Thyroid gland (tissue), 4 donors: ENCODE measurements at regions not wholly inside any gene's neighbourhood (a gene's known extent, or its start where the extent isn't known, plus 50 kb on each side); places are given as distances from the start of the nearest gene placed in this dataset.
A peak's percentile ranks its signal among the peaks of the same experiment; 100 is the strongest.
"Not testable (repeated sequence)": the region's sequence is repeated elsewhere in the genome, so short reads cannot be mapped to it uniquely, and the experiment has no call there.

ENCODE experiments used
- DNase-seq, 2 donors: peaks; one replicate each; pipeline ENCODE4 v3.0.0-alpha.2; 2019
- H3K27ac ChIP-seq, 3 donors: fragments of 200-600 bp; sonication (generic); 1 replicate in 2 of 3; 2 replicates in 1 of 3; pipeline ENCODE4 v1.5.1; 2016 to 2019; ENCODE audit warnings: mild to moderate bottlenecking in 1 of 3, moderate library complexity in 1 of 3
- H3K27me3 ChIP-seq: fragments of 200-600 bp; sonication (generic); one replicate; pipeline ENCODE4 v1.5.1; 2019
- H3K36me3 ChIP-seq, 2 donors: fragments of 200-600 bp; sonication (generic); one replicate each; pipeline ENCODE4 v1.5.1; 2016 to 2019
- H3K4me1 ChIP-seq, 2 donors: fragments of 200-600 bp; sonication (generic); one replicate each; pipeline ENCODE4 v1.5.1; 2017 to 2019
- H3K4me3 ChIP-seq, 3 donors: fragments of 200-600 bp; sonication (generic); replicated peaks in 1 of 3; 1 replicate in 2 of 3; 2 replicates in 1 of 3; pipeline ENCODE4 v1.5.1; 2016; ENCODE audit warnings: mild to moderate bottlenecking in 1 of 3
- H3K9me3 ChIP-seq: fragments of 200-600 bp; sonication (generic); one replicate; pipeline ENCODE4 v1.5.1; 2017
- POLR2A ChIP-seq, 2 donors: fragments of 450-650 bp; IDR thresholded peaks; one replicate each; pipeline ENCODE4 v1.6.1; 2017; ENCODE audit warnings: antibody characterized with exemption in 2 of 2, mild to moderate bottlenecking in 2 of 2, moderate library complexity in 1 of 2
- WGBS, 2 donors: methylation state at CpG; one replicate each; pipeline ENCODE4 v1.1.5; 2017; 5-methylcytosine and 5-hydroxymethylcytosine counted together
- intact Hi-C: fragments of 100-400 bp; cut with DNase I; formaldehyde crosslinking; loops from one replicate; pipeline ENCODE4 v1.15.1; 2023
- TF ChIP-seq, protein P1 (sequence below), 6 experiments: fragments of 200-600 bp in 3 of 6; fragments of 450-650 bp in 3 of 6; sonication (generic) in 3 of 6; IDR thresholded peaks; one replicate each; pipeline ENCODE4 v1.5.1; 2016 to 2019; ENCODE audit warnings: antibody characterized with exemption in 6 of 6, mild to moderate bottlenecking in 2 of 6, inconsistent platforms in 1 of 6, moderate library complexity in 1 of 6

DNA sequence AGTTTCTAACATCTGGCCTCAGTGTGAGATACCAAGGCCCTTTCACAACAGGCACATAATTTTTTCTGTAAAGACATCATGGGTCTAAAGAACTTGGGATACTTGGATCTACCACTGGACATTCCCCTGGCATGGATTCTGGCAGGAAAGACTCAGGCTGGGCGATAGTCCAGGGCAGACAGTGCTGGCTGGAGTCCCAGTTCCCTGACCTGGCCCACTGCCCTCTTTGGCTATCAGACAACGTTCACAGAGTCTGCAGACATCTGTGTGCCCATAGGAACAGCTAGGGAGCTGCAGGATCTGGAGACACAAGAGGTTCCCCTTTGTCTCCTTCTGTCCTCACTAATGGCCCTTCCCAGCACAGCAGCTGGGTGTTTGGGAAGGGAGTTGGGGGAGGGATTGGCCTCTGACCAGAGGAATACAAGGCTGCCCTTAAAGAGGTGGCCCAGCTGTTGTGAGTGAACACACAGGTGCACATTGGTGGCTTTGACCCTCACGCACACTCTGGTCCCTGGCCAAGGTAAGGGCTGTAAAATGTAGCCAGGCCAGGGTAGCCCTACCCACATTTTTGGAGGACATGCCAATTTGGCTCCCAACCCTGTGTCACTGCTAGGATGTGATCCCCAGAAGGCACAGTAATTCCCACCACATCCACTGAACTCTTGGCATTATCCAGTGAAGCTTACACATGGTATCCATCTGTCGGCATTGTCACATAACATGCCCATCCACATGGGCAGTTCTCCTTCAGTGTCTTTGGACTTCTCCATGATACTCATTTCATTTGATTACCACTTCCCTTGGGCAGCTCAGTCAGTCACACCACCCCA lies 72.3 kb downstream of the SOX3 start:
- TF ChIP-seq, protein P1, sequence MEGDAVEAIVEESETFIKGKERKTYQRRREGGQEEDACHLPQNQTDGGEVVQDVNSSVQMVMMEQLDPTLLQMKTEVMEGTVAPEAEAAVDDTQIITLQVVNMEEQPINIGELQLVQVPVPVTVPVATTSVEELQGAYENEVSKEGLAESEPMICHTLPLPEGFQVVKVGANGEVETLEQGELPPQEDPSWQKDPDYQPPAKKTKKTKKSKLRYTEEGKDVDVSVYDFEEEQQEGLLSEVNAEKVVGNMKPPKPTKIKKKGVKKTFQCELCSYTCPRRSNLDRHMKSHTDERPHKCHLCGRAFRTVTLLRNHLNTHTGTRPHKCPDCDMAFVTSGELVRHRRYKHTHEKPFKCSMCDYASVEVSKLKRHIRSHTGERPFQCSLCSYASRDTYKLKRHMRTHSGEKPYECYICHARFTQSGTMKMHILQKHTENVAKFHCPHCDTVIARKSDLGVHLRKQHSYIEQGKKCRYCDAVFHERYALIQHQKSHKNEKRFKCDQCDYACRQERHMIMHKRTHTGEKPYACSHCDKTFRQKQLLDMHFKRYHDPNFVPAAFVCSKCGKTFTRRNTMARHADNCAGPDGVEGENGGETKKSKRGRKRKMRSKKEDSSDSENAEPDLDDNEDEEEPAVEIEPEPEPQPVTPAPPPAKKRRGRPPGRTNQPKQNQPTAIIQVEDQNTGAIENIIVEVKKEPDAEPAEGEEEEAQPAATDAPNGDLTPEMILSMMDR (IDR thresholded peaks at IDR 0.05), result no peak
- no peak for TF ChIP-seq POLR2A (IDR thresholded peaks at IDR 0.05)
- peak; percentile 53 to 66 for DNase-seq
- intact Hi-C loops, result no loop called here
- H3K9me3 ChIP-seq, result no peaks in the 10 kb centered on the region
- H3K4me3 ChIP-seq, result no peak overlapping the region
- H3K4me1 ChIP-seq, result peaks cover 0 to 3% of the 10 kb centered on the region in 2 donors
- H3K27me3 ChIP-seq, result no peaks in the 10 kb centered on the region
- no peak overlapping the region for H3K27ac ChIP-seq
- no peaks in the 10 kb centered on the region for H3K36me3 ChIP-seq
- 33 to 92% methylated on average over 2 to 3 of the region's 4 CpGs for WGBS, 2 donors

DNA sequence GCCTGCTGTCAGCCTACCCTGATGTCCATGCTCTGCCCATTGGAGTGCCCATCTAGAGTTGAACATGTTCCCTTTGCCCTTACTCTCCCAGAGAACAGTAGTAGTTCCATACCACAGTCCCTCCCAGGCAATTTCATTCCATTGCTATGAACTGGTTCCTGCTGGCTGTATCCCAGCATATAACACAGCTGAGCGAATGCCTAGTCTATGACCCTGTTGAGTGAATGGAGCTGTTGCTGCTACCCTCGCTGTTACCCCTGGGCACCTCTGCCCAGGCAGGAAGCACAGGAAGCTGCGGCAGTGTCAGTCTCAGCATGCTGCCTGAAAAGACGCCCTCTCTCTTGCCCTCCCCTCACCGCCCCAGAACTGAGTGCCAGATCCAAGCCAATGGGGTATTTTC lies 73.3 kb downstream of the SOX3 start:
- no peak for DNase-seq
- Histone ChIP-seq H3K27me3 (no peaks in the 10 kb centered on the region), H3K4me1 (peaks cover 0 to 3% of the 10 kb centered on the region in 2 donors), H3K4me3 (no peak overlapping the region), H3K9me3 (no peaks in the 10 kb centered on the region), H3K36me3 (no peaks in the 10 kb centered on the region), H3K27ac (no peak overlapping the region)
- TF ChIP-seq POLR2A (IDR thresholded peaks at IDR 0.05), result no peak
- TF ChIP-seq, protein P1 (IDR thresholded peaks at IDR 0.05), result no peak
- 74 to 76% methylated on average over 3 to 4 of the region's 5 CpGs for WGBS, 2 donors
- intact Hi-C loops, result no loop called here

DNA sequence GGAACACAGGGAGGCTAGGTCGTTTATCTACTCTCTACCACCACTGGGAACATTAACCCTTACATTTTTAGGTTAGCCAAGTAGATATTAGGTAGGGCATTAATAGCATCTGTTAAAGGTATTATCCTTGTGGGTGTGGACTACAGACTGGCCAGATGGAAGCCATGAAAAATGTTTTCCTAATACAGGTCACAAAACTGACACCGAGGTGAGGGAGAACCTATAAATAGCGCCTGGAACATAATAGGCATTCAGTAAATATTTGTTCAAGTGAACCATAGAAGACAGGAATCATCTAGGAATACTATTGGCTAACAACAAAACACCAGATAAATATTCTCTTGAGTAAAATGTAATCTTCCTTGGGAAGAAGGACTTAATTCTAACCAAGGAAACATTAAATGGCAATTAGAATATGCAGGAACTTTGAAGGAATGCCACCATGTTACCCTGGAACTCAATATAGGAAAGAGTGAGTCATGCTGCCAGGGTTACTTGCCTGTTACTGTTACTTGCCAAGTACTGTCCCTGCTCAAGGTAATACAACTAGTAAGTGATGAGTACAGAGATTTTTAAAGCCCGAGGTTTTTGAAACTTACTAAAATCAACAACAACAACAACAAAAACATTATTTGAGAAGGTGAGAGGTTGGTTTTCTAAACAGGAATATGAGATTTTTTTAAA lies 79.0 kb downstream of the SOX3 start:
- DNase-seq, result no peak
- H3K27me3 ChIP-seq, result no peaks in the 10 kb centered on the region
- intact Hi-C loops, result no loop called here
- no peaks in the 10 kb centered on the region for H3K36me3 ChIP-seq
- WGBS, 2 donors, result 68 to 74% methylated on average over 4 of the region's 4 CpGs
- H3K4me1 ChIP-seq, result no peaks in the 10 kb centered on the region
- TF ChIP-seq, protein P1 (IDR thresholded peaks at IDR 0.05), result no peak
- no peak for TF ChIP-seq POLR2A (IDR thresholded peaks at IDR 0.05)
- H3K27ac ChIP-seq, result no peak overlapping the region
- H3K4me3 ChIP-seq, result no peak overlapping the region
- H3K9me3 ChIP-seq, result peaks cover 4% of the 10 kb centered on the region

DNA sequence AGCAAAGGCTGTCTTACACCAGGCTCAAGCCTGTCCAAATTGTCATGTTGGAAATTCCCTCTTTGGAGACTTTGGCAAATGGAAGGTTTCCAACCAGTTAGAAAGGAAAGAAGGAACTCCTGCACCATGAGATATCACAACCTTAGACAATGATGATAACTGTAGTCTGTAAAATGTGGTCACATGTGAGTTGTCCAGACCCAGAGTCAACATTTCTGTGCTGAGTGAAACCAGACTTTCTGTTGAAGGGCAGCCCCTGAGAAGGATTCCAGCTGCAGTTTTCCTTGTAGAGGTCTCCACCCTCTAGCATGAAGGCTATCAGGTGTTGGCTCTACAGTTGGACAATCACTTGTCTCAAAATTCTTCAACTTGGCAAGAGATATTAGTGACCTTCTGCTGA lies 82.4 kb downstream of the SOX3 start:
- DNase-seq, result no peak
- TF ChIP-seq, protein P1 (IDR thresholded peaks at IDR 0.05), result no peak
- no peak for TF ChIP-seq POLR2A (IDR thresholded peaks at IDR 0.05)
- Histone ChIP-seq H3K9me3 (peaks cover 4% of the 10 kb centered on the region), H3K27me3 (no peaks in the 10 kb centered on the region), H3K4me3 (no peak overlapping the region), H3K27ac (no peak overlapping the region), H3K4me1 (no peaks in the 10 kb centered on the region), H3K36me3 (no peaks in the 10 kb centered on the region)
- intact Hi-C loops, result no loop called here

DNA sequence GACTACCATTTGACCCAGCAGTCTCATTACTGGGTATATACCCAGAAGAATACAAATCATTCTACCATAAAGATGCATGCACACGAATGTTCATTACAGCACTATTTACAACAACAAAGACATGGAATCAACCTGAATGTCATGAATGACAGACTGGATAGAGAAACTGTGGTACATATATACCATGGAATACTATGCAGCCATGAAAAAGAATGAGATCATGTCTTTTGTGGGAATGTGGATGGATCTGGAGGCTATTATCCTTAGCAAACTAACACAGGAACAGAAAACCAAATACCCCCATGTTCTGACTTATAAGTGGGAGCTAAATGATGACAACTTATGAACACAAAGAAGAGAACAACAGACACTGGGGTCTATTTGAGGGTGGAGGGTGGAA lies 102.7 kb downstream of the SOX3 start:
- H3K4me3 ChIP-seq, H3K4me1 ChIP-seq, H3K27ac ChIP-seq, H3K36me3 ChIP-seq, H3K9me3 ChIP-seq, intact Hi-C loops, DNase-seq, H3K27me3 ChIP-seq: not testable (repeated sequence)
- 89 to 100% methylated on average over 1 of the region's 1 CpG for WGBS, 2 donors

DNA sequence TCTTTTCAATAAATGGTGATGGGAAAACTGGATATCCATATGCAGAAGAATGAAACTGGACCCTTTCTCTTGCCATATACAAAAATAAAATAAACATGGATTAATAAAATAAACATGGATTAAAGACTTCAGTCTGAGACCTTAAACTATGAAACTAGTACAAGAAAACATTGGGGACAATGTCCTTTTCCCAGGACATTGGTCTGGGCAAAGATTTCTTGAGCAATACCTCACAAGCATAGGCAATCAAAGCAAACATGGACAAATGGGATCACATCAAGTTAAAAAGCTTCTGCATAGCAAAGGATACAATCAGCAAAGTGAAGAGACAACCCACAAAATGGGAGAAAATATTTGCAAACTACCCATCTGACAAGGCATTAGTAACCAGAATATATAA lies 108.5 kb downstream of the SOX3 start:
- H3K27ac ChIP-seq, H3K4me3 ChIP-seq, H3K4me1 ChIP-seq, H3K36me3 ChIP-seq, H3K27me3 ChIP-seq, intact Hi-C loops, H3K9me3 ChIP-seq, DNase-seq: not testable (repeated sequence)
